ENCODE measurements at regions not wholly inside any gene's neighbourhood (a gene's known extent, or its start where the extent isn't known, plus 50 kb on each side); places are given as distances from the start of the nearest gene placed in this dataset.

DNA sequence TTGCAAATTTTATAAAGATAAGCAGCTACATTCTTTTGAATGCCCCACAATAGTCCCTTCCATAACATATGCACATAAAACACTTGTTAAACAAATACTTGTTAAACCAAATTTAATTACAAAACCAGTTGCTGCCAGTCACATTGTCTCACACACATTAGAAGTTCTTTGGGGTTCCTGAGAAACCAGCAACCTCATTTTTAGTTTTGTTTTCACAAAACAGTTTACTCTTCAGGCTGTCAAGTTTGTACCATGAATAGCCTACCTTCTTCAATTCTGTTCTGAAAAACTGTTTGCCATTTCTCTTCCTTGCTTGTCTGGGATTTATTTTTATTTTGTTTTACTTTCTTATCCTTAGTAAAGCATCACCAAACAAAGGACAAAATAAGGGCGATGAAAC is 176.5 kb upstream of the PHF14 start:
- H3K9me3 Mint-ChIP-seq: no peaks in the 10 kb centered on the region
- no peaks in the 10 kb centered on the region for H3K4me1 Mint-ChIP-seq
- H3K4me3 Mint-ChIP-seq: no peak overlapping the region
- no peak overlapping the region for H3K27ac Mint-ChIP-seq
- H3K36me3 Mint-ChIP-seq (ENCODE audit: low read depth): no peaks in the 10 kb centered on the region
- intact Hi-C loops (cut with micrococcal nuclease): no loop called here
- no peak for DNase-seq
- peaks cover 2% of the 10 kb centered on the region for H3K27me3 Mint-ChIP-seq

DNA sequence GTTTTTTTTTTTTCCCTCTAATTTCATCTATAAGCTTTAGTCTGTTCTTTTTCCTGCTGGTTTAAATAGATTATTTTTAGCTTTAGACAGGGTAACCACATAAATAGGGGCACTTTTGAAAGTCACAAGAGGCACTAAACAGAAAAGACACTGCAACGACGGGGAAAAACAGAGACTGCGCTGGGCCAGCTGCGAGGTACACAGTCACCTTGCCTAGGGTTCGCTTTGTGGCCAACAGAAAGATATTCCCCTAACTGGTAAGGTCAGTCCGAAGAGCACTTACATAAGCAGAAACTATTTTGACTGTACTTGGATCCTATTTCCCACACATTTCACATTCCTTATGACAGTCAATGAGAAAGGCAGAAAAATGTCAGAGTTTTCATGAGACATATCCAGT is 175.6 kb upstream of the PHF14 start:
- no peaks in the 10 kb centered on the region for H3K9me3 Mint-ChIP-seq
- H3K27ac Mint-ChIP-seq: no peak overlapping the region
- H3K4me3 Mint-ChIP-seq: no peak overlapping the region
- no peak for DNase-seq
- H3K36me3 Mint-ChIP-seq (ENCODE audit: low read depth): no peaks in the 10 kb centered on the region
- H3K27me3 Mint-ChIP-seq: peaks cover 2% of the 10 kb centered on the region
- intact Hi-C loops (cut with micrococcal nuclease): no loop called here
- no peaks in the 10 kb centered on the region for H3K4me1 Mint-ChIP-seq

DNA sequence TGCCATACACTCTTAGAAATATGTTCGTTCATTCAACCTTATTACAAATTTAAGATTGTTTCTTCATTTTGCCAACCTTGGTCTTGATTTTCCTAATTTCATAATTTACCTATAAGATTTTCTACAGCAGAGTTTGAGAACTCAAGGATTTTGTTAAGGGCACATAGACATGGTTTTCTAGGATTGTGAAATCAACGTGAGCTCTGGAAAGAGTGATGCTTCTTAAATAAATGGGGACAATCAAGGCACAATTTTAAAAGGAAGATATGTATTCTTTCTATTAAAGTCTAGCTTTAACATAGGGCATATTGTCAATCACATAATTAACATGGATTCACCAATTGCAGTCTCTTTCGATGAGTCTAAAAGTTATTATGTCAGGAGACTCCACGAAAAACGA is 174.2 kb upstream of the PHF14 start:
- no peak overlapping the region for H3K4me3 Mint-ChIP-seq
- no peak overlapping the region for H3K27ac Mint-ChIP-seq
- intact Hi-C loops (cut with micrococcal nuclease): no loop called here
- peaks cover 2% of the 10 kb centered on the region for H3K27me3 Mint-ChIP-seq
- H3K4me1 Mint-ChIP-seq: no peaks in the 10 kb centered on the region
- no peaks in the 10 kb centered on the region for H3K36me3 Mint-ChIP-seq (ENCODE audit: low read depth)
- no peaks in the 10 kb centered on the region for H3K9me3 Mint-ChIP-seq
- no peak for DNase-seq

DNA sequence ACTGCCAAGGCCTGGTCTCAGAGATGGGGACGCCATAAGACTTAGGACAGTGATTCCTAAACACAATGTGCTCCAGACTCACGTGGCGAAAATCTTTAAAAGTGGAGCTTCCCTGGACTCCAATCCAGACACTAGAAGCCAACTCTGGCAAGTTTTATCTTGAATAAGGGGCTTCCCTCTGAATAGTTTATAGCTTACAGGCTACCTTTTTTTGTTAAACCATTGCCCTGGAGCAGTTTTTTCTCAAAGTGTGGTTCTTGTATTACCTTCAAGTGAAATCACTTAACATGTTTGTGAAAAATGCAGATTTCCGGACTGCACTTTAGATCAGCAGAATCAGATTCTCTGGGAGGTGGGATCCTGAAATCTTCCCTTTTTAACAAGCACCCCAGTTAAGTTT is 171.7 kb upstream of the PHF14 start:
- H3K27me3 Mint-ChIP-seq: no peaks in the 10 kb centered on the region
- intact Hi-C loops (cut with micrococcal nuclease): no loop called here
- no peaks in the 10 kb centered on the region for H3K9me3 Mint-ChIP-seq
- no peaks in the 10 kb centered on the region for H3K36me3 Mint-ChIP-seq (ENCODE audit: low read depth)
- no peak overlapping the region for H3K27ac Mint-ChIP-seq
- no peak overlapping the region for H3K4me3 Mint-ChIP-seq
- no peaks in the 10 kb centered on the region for H3K4me1 Mint-ChIP-seq
- no peak for DNase-seq

DNA sequence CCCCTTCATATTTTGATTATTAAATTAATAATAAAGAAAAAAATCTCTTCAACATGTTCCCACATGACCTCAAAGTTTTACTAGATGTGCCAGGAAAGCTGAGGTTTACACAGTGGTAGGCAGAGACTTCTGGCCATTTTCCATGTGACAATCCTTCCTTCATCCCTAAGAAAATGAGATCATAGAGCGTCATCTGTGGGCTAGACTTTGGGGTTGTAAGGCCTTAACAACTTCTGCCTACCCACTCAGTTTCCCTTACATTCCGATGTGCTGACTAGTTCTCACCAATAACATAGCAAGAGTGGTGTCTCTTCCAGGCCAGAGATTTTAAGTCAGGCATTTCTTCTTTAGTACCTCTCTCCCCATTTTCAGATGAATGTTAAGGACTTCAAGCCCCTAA is 171.1 kb upstream of the PHF14 start:
- Mint-ChIP-seq H3K4me3 (no peak overlapping the region), H3K27ac (no peak overlapping the region), H3K36me3 (ENCODE audit: low read depth) (no peaks in the 10 kb centered on the region), H3K4me1 (no peaks in the 10 kb centered on the region), H3K9me3 (no peaks in the 10 kb centered on the region), H3K27me3 (no peaks in the 10 kb centered on the region)
- no peak for DNase-seq
- intact Hi-C loops (cut with micrococcal nuclease): no loop called here

DNA sequence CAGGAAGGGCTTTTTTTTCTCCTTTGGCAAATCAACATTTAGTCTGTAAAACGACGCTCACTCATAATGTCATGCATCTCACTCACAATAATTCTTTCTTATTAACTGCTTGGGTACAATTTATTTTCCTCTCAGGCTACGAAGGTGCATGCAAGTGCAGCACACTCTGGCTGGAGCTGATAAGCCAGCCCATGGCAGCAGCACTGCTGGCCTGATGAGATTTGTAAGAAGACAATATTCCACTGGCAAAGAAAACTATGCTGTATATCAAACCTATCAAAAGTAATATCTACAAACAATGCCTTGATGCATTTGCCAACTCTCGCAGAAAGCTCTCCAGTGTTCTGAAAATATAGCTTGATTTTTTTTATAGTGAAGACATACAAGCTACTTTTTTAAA is 170.0 kb upstream of the PHF14 start:
- intact Hi-C loops (cut with micrococcal nuclease): no loop called here
- Mint-ChIP-seq H3K4me1 (no peaks in the 10 kb centered on the region), H3K4me3 (no peak overlapping the region), H3K27ac (no peak overlapping the region), H3K9me3 (no peaks in the 10 kb centered on the region), H3K36me3 (ENCODE audit: low read depth) (no peaks in the 10 kb centered on the region), H3K27me3 (no peaks in the 10 kb centered on the region)
- DNase-seq: no peak

DNA sequence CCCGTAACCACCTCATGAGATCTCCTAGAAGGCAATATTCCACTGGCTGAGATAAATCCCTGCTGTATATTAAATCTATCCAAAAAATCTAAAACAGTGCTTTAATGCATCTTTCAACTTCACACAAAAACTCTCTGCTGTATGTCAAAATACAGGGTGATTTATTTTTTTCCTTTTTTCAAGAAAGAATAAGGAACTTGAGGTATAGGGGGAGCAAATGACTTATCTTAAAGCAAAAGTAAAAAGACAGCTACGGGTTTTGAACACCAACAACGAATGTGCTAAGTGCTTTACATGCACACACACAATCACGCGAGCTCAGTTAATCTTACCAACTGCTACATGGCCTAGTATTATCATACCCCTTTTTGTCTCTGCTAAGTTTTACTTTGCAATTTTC is 168.9 kb upstream of the PHF14 start:
- intact Hi-C loops (cut with micrococcal nuclease): no loop called here
- no peaks in the 10 kb centered on the region for H3K9me3 Mint-ChIP-seq
- no peak overlapping the region for H3K4me3 Mint-ChIP-seq
- no peaks in the 10 kb centered on the region for H3K36me3 Mint-ChIP-seq (ENCODE audit: low read depth)
- H3K27ac Mint-ChIP-seq: no peak overlapping the region
- DNase-seq: no peak
- no peaks in the 10 kb centered on the region for H3K4me1 Mint-ChIP-seq
- H3K27me3 Mint-ChIP-seq: no peaks in the 10 kb centered on the region

DNA sequence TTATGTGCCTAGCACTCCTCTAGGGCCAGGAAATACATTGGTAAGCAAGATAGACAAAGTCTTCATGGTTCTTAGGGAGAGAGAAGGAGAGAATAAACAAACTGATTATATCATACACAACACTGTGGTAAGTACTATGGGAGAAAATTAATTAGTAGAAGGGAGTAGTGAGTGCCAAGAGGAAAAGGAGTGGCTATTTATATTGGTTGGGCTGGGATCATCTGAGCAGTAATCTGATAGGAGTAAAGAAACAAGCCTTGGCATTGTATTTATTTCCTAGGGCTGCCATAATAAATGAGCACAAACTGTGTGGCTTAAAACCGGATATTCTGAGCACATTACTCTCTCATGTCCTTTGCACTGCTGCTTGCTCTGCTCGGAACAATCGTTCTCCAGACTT is 158.1 kb upstream of the PHF14 start:
- intact Hi-C loops (cut with micrococcal nuclease): no loop called here
- no peaks in the 10 kb centered on the region for H3K27me3 Mint-ChIP-seq
- no peak for DNase-seq
- no peaks in the 10 kb centered on the region for H3K9me3 Mint-ChIP-seq
- H3K4me1 Mint-ChIP-seq: no peaks in the 10 kb centered on the region
- H3K36me3 Mint-ChIP-seq (ENCODE audit: low read depth): no peaks in the 10 kb centered on the region
- H3K4me3 Mint-ChIP-seq: no peak overlapping the region
- no peak overlapping the region for H3K27ac Mint-ChIP-seq

DNA sequence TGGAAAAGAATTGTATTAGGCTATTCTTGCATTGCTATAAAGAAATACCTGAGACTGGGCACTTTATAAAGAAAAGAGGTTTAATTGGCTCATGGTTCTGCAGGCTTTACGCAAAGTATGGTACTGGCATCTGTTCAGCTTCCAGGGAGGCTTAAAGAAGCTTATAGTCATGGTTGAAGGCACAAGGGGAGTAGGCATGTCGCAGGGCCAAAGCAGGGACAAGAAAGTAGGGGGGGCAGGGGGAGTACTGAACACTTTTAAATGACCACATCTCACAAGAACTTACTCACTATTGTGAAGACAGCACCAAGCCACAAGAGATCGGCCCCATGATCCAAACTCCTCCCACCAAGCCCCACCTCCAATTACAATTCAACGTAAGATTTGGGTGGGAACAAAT is 152.5 kb upstream of the PHF14 start:
- no peak overlapping the region for H3K4me3 Mint-ChIP-seq
- no peak for DNase-seq
- H3K9me3 Mint-ChIP-seq: no peaks in the 10 kb centered on the region

DNA sequence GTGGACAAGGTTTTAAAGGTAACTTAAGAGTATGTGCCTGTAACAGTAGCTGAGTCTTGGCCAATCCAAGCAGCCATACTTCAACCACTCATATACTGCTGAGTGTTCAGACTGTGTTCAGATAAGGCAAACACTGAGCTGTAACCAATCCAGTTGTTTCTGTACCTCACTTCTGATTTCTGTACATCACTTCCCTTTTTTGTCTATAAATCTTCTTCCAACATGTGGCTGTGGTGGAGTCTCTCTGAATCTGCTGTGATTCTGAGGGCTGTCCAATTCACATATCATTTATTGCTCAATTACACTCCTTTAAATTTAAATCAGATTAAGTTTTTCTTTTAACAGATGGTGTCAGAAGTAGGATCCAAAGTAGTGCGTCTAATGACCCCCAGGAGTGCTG is 149.5 kb upstream of the PHF14 start:
- H3K27me3 Mint-ChIP-seq: no peaks in the 10 kb centered on the region
- no peak for DNase-seq
- H3K4me3 Mint-ChIP-seq: no peak overlapping the region
- H3K36me3 Mint-ChIP-seq (ENCODE audit: low read depth): no peaks in the 10 kb centered on the region
- H3K9me3 Mint-ChIP-seq: no peaks in the 10 kb centered on the region
- H3K27ac Mint-ChIP-seq: no peak overlapping the region
- intact Hi-C loops (cut with micrococcal nuclease): no loop called here
- no peaks in the 10 kb centered on the region for H3K4me1 Mint-ChIP-seq

More for the DNA sequence above, 152.5 kb upstream of the PHF14 start:
- Mint-ChIP-seq H3K4me1 (no peaks in the 10 kb centered on the region), H3K27ac (no peak overlapping the region), H3K36me3 (ENCODE audit: low read depth) (no peaks in the 10 kb centered on the region), H3K27me3 (no peaks in the 10 kb centered on the region)
- intact Hi-C loops (cut with micrococcal nuclease): no loop called here

DNA sequence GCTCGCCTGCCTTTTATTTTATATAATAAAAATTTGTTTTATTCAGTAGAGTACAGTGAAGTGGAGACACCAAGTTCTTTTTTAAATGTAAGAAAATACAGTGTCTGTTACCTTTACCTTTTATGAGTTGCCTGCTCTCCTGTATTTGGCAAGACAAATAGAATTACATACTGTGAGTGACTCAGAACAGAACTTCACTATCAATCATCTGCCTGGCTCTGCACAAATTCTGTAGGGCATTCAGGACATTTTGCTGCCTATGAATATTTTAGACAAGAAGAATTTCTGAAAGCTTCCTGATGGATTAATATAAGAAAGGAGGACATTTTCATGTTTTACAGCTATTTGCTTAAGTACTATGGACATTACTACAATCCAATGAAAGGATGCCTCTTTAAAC is 135.4 kb upstream of the PHF14 start:
- no peak overlapping the region for H3K4me3 Mint-ChIP-seq
- no peak for DNase-seq
- H3K36me3 Mint-ChIP-seq (ENCODE audit: low read depth): no peaks in the 10 kb centered on the region
- no peaks in the 10 kb centered on the region for H3K27me3 Mint-ChIP-seq
- intact Hi-C loops (cut with micrococcal nuclease): no loop called here
- no peaks in the 10 kb centered on the region for H3K4me1 Mint-ChIP-seq
- no peaks in the 10 kb centered on the region for H3K9me3 Mint-ChIP-seq
- H3K27ac Mint-ChIP-seq: no peak overlapping the region

DNA sequence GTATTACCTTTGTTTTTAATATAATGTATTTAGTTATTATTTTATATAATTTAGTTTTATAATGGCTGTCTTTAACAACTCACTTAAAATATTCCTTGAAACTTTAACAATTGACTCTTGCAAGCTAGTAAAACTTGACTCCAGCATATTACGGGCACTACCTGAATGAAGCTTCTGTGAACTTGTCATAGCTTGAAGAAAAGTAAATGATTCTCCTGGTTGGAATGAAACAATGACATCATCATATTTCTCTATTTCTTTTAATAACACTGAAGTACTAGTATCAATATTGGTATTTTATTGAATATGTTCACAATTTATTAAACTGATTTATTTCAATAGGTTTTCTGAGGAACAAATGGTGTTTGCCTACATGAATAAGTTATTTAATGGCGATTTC is 128.4 kb upstream of the PHF14 start:
- Mint-ChIP-seq H3K27ac (no peak overlapping the region), H3K27me3 (no peaks in the 10 kb centered on the region)

DNA sequence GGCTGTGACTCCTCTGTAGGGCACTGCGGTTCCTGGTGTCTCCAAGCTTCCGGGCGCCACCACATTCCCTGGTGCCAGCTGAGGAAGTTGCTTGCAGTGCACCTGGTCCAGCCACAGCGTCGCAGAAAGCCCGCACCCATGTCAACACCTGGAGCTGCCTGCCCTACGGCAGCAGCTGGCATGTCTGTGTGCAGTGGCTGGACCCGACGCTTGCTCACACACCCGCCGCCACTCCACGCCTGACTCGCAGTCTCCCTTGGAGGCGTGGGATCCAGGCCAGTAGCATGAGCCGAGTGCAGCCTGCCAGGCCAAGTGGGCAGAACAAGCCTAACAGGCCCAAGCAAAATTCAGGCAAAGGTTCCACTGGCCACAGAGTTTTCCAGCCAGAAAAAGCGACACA is 118.1 kb upstream of the PHF14 start:
- H3K4me3 Mint-ChIP-seq: no peak overlapping the region
- no peaks in the 10 kb centered on the region for H3K4me1 Mint-ChIP-seq
- no peak overlapping the region for H3K27ac Mint-ChIP-seq
- no peaks in the 10 kb centered on the region for H3K27me3 Mint-ChIP-seq
- no peaks in the 10 kb centered on the region for H3K36me3 Mint-ChIP-seq (ENCODE audit: low read depth)
- no peaks in the 10 kb centered on the region for H3K9me3 Mint-ChIP-seq
- intact Hi-C loops (cut with micrococcal nuclease): no loop called here
- no peak for DNase-seq

More for the DNA sequence above, 128.4 kb upstream of the PHF14 start:
- intact Hi-C loops (cut with micrococcal nuclease): no loop called here
- no peaks in the 10 kb centered on the region for H3K36me3 Mint-ChIP-seq (ENCODE audit: low read depth)
- H3K4me1 Mint-ChIP-seq: no peaks in the 10 kb centered on the region
- H3K9me3 Mint-ChIP-seq: no peaks in the 10 kb centered on the region
- DNase-seq: no peak
- no peak overlapping the region for H3K4me3 Mint-ChIP-seq

DNA sequence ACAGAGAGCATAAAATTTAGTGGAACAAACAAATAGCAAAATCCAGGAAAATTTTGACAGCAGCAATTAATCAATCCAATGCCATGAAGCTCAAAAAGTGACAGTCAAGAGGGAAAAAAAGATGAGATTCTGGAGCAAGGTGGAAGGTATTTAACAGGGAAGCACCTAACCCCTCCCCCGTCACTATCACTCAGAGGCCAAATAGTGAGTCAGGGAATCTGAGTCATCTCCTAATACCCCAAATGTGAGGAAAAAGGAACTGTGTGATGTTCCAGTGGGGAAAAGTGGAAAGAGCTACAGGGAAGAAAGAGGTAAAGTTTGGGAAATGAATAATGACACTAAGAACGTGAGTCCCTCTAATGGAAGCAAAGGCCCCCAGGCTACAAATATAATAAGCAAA is 113.2 kb upstream of the PHF14 start:
- Mint-ChIP-seq H3K4me3 (no peak overlapping the region), H3K27me3 (peaks cover 2% of the 10 kb centered on the region), H3K36me3 (ENCODE audit: low read depth) (no peaks in the 10 kb centered on the region), H3K4me1 (no peaks in the 10 kb centered on the region), H3K27ac (no peak overlapping the region), H3K9me3 (no peaks in the 10 kb centered on the region)
- no peak for DNase-seq
- intact Hi-C loops (cut with micrococcal nuclease): no loop called here

DNA sequence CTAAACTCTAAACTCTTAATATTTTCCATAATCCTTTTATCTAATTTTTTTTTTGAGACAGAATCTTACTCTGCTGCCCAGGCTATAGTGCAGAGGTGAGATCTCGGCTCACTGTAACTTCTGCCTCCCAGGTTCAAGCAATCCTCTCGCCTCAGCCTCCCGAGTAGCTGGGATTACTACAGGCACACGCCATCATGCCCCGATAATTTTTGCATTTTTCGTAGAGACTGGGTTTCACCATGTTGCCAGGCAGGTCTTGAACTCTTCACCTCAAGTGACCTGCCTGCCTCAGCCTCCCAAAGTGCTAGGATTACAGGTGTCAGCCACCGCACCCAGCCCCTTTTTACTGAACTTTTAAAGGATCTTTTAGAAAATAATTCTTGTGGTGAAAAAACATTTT is 110.2 kb upstream of the PHF14 start:
- H3K9me3 Mint-ChIP-seq: no peaks in the 10 kb centered on the region

DNA sequence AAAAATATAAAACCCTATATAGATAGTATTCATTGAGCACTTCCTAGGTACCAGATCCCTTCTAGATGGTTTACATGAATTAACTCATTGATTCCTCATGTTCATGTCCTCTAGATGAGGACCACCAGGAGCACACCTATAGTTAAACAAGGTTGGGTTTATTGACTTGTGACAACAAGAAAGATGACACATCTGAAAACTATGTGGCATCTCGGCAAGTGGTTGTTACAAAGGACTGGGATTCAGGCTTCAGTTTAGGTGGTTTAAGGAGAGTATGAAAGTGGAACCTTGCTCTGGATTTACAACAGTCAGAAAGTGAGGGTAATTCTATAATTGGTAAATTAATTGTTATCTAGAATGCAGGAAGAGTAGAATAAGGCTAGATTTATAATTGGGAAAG is 99.0 kb upstream of the PHF14 start:
- H3K36me3 Mint-ChIP-seq (ENCODE audit: low read depth): no peaks in the 10 kb centered on the region
- H3K9me3 Mint-ChIP-seq: peaks cover 5% of the 10 kb centered on the region

More for the DNA sequence above, 110.2 kb upstream of the PHF14 start:
- peaks cover 6% of the 10 kb centered on the region for H3K27me3 Mint-ChIP-seq
- DNase-seq: no peak
- no peaks in the 10 kb centered on the region for H3K36me3 Mint-ChIP-seq (ENCODE audit: low read depth)
- H3K27ac Mint-ChIP-seq: no peak overlapping the region
- no peaks in the 10 kb centered on the region for H3K4me1 Mint-ChIP-seq
- no peak overlapping the region for H3K4me3 Mint-ChIP-seq
- intact Hi-C loops (cut with micrococcal nuclease): no loop called here

More for the DNA sequence above, 99.0 kb upstream of the PHF14 start:
- H3K27me3 Mint-ChIP-seq: peaks cover 10% of the 10 kb centered on the region
- intact Hi-C loops (cut with micrococcal nuclease): no loop called here
- H3K4me3 Mint-ChIP-seq: no peak overlapping the region
- DNase-seq: no peak
- H3K27ac Mint-ChIP-seq: no peak overlapping the region
- H3K4me1 Mint-ChIP-seq: no peaks in the 10 kb centered on the region
